Stimulated activated CD4-positive, alpha-beta T cell treated with anti-CD3 and anti-CD28 coated beads, Interleukin-12 subunit alpha, Interleukin-12 subunit beta, amount 100 ng/mL, for 24 hours (primary cell): ENCODE measurements at regions not wholly inside any gene's neighbourhood (a gene's known extent, or its start where the extent isn't known, plus 50 kb on each side); places are given as distances from the start of the nearest gene placed in this dataset.
"Not testable (repeated sequence)": the region's sequence is repeated elsewhere in the genome, so short reads cannot be mapped to it uniquely, and the experiment has no call there.

ENCODE experiments used
- DNase-seq, 2 experiments: peaks; one replicate each; pipeline ENCODE4 v3.0.0-alpha.2; 2020; ENCODE audit warnings: low read depth in 2 of 2

GRCh38 chr14:88929656-88930436 is 105.4 kb downstream of the TTC8 start:
- DNase-seq, result no peak

- no peak for DNase-seq
Measured at GRCh38 chr14:88931321-88932110, 107.1 kb downstream of the TTC8 start.

GRCh38 chr14:88933191-88933590 is 108.7 kb downstream of the TTC8 start:
- no peak for DNase-seq

GRCh38 chr14:88934351-88934806 is 109.9 kb downstream of the TTC8 start:
- no peak for DNase-seq

- DNase-seq, result no peak
Measured at GRCh38 chr14:88935083-88935482, 110.6 kb downstream of the TTC8 start.

GRCh38 chr14:88937706-88938105 is 113.3 kb downstream of the TTC8 start:
- no peak for DNase-seq

GRCh38 chr14:88940671-88941070 is 116.2 kb downstream of the TTC8 start:
- no peak for DNase-seq

GRCh38 chr14:88941414-88941813 is 117.0 kb downstream of the TTC8 start:
- no peak for DNase-seq

- no peak for DNase-seq
Measured at GRCh38 chr14:88947646-88948598, 123.5 kb downstream of the TTC8 start.

GRCh38 chr14:88950069-88950468 is 125.6 kb downstream of the TTC8 start:
- no peak for DNase-seq

GRCh38 chr14:88951370-88951769 is 126.9 kb downstream of the TTC8 start:
- DNase-seq, result no peak

GRCh38 chr14:88952901-88953300 is 128.4 kb downstream of the TTC8 start:
- no peak for DNase-seq

- no peak for DNase-seq
Measured at GRCh38 chr14:88955455-88955854, 131.0 kb downstream of the TTC8 start.

- no peak for DNase-seq
Measured at GRCh38 chr14:88960496-88960895, 136.0 kb downstream of the TTC8 start.

GRCh38 chr14:88961214-88961613 is 136.8 kb downstream of the TTC8 start:
- no peak for DNase-seq

GRCh38 chr14:88962356-88962755 is 137.9 kb downstream of the TTC8 start:
- DNase-seq, result no peak

GRCh38 chr14:88967299-88967698 is 142.8 kb downstream of the TTC8 start:
- DNase-seq, result no peak

- DNase-seq, result no peak
Measured at GRCh38 chr14:88975043-88975830, 150.8 kb downstream of the TTC8 start.

GRCh38 chr14:88975926-88976325 is 151.5 kb downstream of the TTC8 start:
- DNase-seq, result no peak

GRCh38 chr14:88980907-88981306 is 156.5 kb downstream of the TTC8 start:
- not testable (repeated sequence) for DNase-seq

GRCh38 chr14:88981948-88982347 is 157.5 kb downstream of the TTC8 start:
- DNase-seq, result no peak
